Stimulated activated CD4-positive, alpha-beta T cell treated with anti-CD3 and anti-CD28 coated beads, Interleukin-15, amount 100 ng/mL, for 1 hour (primary cell): ENCODE measurements at regions not wholly inside any gene's neighbourhood (a gene's known extent, or its start where the extent isn't known, plus 50 kb on each side); places are given as distances from the start of the nearest gene placed in this dataset.

Source experiments
- DNase-seq, 2 donors: peaks; one replicate each; pipeline ENCODE4 v3.0.0-alpha.2; 2020; ENCODE audit warnings: low read depth in 1 of 2, low spot score in 1 of 2

DNA sequence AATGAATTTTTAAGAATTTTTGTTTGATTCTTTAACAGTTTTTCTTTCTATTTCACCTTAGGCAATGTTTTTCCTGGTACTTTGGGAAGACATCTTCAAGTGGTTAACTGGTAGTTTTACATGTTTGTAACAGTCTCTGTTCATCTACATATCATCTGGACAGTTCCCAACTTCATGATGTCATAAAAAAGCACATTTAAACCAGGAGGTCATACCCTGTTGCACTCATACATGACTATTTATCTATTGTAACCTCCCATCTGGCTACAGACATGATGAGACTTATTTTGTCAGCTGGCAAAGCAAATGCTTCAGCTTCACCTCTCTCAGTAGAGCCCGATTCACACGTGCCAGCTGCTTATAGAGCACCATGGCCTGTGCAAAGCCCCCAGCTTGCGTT lies 99.8 kb upstream of the YPEL5 start:
- no peak for DNase-seq

DNA sequence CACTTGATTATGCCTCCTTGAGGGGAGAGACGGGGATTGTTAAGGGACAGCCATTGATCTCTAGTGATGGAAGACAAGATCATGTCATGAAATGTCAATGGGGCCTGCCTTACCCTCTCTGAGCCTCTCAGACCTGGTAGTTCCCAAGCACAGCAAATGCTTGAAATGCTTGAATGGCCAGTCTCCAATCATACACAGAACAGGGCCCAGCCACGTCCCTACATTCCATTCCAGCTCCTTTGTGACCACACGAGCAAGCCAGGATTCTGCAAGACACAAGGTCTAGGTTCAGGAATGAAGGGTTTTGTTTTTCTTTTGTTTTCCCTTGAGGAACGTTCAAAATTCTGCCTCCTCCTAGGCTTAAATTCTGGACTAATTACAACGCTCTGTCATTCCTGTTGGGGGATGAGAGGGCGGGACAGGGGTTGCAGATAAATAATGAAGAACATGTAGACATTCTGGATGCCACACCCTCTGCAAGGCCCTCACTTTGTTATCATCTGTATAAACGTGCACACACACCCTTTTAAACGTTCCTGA lies 98.1 kb upstream of the YPEL5 start:
- no peak for DNase-seq

- DNase-seq = no peak
These were observed 91.3 kb upstream of the YPEL5 start for GRCh38 chr2:30055548-30055947.

DNA sequence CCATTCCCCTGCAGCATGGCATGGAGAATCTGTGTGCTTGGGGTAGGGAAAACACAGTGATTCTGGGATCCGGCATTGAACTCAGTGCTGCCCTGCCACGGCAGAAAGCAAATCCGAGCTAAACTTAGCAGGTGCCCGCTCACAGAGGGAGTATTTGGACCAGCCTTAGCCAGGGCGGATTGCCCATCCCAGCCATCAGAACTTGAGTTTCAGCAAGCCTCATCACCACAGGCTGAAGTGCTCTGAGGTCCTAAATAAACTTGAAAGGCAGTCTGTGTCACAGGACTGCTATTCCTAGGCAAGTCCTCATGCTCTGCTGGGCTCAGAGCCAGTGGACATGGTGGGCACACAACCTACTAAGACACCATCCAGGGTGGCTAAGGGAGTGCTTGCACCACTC lies 86.2 kb upstream of the YPEL5 start:
- DNase-seq = no peak

DNA sequence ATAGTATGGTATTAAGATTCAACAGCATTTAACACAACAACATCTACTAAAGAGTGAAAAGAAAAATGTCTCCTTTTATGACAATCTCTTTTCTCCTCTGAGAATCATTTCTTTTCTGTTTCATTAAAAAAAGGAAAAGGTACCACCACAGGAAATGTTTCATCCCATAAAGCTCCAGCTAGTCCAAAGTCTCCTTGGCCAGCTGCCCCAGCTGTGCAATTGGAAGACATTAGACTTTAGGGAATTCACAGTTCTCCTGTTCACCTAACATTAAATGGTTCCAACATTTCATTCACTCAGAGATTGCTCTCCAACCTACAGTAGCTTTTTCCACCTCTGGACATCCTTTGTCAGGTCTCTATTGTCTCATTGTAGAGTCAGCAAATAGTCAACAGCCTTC lies 78.7 kb upstream of the YPEL5 start:
- DNase-seq = no peak

DNA sequence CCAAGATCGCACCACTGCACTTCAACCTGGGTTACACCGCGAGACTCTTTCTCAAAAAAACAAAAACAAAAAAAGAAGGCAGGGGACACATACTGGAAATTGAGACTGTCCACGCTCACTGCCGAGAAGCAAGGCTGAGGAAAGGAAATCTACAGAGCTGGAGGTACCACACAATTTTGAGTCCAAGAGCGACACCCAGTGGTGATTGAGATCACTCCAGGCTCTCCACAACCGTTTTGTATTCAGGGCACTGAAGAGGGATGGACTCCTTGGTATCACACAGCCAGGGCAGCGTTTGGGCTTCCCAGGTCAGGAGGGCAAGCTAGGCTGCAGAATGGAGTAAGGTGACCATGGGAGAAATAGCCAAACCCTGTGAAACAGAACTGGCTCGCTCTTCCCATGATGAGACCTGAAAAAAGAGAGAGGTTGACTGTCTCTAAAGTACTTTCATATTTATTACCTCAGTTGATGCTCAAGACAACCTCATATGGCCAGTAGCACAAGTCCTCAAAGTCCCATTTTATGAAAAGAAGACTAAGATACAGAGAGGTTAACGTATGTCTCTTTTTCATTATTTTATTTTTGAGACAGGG lies 74.5 kb upstream of the YPEL5 start:
- peak; percentile 4 to 17 for DNase-seq

GRCh38 chr2:30073523-30073922 lies 73.3 kb upstream of the YPEL5 start:
- no peak for DNase-seq

DNA sequence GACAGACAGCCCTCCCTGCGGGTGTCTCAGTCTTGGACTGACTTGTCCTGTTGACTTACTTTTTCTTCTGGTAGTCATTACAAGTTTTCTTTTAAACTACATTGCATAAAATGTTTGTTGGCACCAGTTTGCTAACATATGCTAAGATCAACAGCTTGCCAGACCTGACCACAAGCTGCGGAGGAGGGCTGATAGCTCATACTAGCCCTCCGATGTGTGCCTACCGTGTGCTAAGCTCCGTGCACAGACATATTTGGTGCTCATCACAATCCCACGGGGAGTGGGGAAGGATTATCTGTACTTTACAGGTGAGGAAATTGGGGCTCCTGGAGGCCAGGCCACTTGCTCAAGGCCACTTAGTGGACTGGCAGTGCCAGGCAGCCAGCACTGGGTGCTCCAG lies 72.8 kb upstream of the YPEL5 start:
- DNase-seq = no peak

- DNase-seq = no peak
These were observed 68.3 kb upstream of the YPEL5 start for GRCh38 chr2:30078521-30078920.

DNA sequence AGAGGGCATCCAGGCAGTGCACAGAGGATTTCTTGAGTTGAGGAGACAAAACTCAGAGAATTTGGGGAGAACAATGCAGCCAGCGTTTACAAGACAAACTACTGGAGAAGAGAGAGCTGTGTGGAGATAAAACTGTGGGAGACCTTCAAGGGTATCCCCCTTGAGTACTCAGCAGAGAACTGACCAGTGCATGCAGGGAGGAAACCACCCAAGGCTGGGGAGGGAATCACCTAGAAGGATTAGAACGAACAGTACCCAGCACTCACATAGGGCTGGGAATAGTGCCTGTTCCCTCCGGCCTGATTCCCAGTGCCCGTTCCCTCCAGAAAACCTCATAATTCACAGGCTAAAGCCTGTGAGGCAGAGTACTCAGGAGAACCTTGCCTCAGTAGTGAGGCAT lies 61.9 kb upstream of the YPEL5 start:
- DNase-seq = no peak

DNA sequence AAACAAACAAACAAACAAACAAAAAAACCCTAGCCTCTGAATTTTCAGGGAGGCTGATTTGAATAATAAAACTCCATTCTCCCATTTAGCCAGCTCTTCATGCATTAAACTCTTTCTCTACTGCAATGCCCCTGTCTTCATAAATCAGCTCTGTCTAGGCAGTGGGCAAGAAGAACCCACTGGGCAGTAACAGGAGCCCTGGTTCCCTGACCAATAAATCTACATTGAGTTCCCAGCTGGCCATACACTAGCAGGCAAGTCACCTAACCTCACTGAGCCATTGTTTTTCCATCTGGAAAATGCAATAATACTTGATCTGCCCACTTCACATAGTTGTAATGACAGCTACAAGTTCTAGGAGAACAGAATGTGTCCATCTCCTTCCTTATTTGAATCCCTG lies 57.6 kb upstream of the YPEL5 start:
- DNase-seq = no peak

GRCh38 chr2:30095402-30095801 lies 51.4 kb upstream of the YPEL5 start:
- no peak for DNase-seq

- no peak for DNase-seq
These were observed 50.4 kb upstream of the YPEL5 start for GRCh38 chr2:30096451-30096850.
